ENCODE measurements at regions not wholly inside any gene's neighbourhood (a gene's known extent, or its start where the extent isn't known, plus 50 kb on each side); places are given as distances from the start of the nearest gene placed in this dataset.

DNA sequence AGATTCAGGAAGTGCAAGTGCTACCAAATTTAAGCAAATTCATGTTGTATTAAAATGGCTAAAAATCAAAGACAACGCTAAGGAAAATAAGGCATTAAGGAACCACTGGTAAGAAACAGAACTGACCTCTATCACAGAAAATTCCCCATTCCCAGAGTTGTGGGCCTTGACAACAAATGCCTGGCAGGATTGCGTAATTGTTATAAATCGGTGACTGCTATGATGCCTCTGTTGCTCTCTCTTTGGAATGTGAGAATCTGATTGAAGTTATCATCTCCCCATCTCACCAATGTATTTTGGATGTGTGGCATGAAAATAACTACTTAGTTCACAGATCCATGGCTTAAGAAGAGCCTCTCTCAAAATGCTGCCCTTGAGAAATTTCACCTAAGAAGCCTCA is 257.3 kb downstream of the OGFRL1 start:
- TF ChIP-seq, protein P1, sequence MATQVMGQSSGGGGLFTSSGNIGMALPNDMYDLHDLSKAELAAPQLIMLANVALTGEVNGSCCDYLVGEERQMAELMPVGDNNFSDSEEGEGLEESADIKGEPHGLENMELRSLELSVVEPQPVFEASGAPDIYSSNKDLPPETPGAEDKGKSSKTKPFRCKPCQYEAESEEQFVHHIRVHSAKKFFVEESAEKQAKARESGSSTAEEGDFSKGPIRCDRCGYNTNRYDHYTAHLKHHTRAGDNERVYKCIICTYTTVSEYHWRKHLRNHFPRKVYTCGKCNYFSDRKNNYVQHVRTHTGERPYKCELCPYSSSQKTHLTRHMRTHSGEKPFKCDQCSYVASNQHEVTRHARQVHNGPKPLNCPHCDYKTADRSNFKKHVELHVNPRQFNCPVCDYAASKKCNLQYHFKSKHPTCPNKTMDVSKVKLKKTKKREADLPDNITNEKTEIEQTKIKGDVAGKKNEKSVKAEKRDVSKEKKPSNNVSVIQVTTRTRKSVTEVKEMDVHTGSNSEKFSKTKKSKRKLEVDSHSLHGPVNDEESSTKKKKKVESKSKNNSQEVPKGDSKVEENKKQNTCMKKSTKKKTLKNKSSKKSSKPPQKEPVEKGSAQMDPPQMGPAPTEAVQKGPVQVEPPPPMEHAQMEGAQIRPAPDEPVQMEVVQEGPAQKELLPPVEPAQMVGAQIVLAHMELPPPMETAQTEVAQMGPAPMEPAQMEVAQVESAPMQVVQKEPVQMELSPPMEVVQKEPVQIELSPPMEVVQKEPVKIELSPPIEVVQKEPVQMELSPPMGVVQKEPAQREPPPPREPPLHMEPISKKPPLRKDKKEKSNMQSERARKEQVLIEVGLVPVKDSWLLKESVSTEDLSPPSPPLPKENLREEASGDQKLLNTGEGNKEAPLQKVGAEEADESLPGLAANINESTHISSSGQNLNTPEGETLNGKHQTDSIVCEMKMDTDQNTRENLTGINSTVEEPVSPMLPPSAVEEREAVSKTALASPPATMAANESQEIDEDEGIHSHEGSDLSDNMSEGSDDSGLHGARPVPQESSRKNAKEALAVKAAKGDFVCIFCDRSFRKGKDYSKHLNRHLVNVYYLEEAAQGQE (IDR thresholded peaks at IDR 0.05; ENCODE audit: insufficient read depth in 1 of 2, low read depth in 2 of 2, low read length in 2 of 2), result no peak
- no peak for TF ChIP-seq FOXP2 (optimal IDR thresholded peaks at IDR 0.05; ENCODE audit: borderline replicate concordance, extremely low read depth, extremely low read length, insufficient read depth)
- no peak for TF ChIP-seq POLR2AphosphoS5 (IDR thresholded peaks at IDR 0.05; ENCODE audit: low read depth, low read length)
- TF ChIP-seq SIN3A (IDR thresholded peaks at IDR 0.05; ENCODE audit: borderline replicate concordance, insufficient read depth, low read length), result no peak
- no peak for TF ChIP-seq TAF1 (IDR thresholded peaks at IDR 0.05; ENCODE audit: borderline replicate concordance, insufficient read depth, low read length)

DNA sequence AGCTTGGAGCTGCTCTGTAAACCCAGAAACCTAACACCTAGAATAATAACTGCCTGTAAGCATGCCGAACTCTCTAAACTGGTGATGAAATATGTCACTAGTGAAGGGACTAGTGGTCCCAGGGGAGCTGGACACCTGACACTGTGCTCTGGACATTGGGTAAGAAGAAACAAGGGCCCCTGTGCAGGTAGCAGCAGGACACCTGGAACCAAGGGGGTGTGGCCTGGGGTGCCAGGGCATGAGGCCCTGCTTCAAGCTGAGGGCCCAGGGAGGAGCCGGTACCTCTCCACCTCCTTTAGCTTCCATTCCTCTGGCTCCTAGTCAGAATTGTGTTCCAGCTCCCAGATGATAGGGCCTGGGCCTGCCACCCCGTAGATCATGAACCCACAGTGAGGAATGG is 263.2 kb downstream of the OGFRL1 start:
- TF ChIP-seq TAF1 (IDR thresholded peaks at IDR 0.05; ENCODE audit: borderline replicate concordance, insufficient read depth, low read length), result no peak
- no peak for TF ChIP-seq SIN3A (IDR thresholded peaks at IDR 0.05; ENCODE audit: borderline replicate concordance, insufficient read depth, low read length)
- TF ChIP-seq POLR2AphosphoS5 (IDR thresholded peaks at IDR 0.05; ENCODE audit: low read depth, low read length), result no peak
- TF ChIP-seq FOXP2 (optimal IDR thresholded peaks at IDR 0.05; ENCODE audit: borderline replicate concordance, extremely low read depth, extremely low read length, insufficient read depth), result no peak
- TF ChIP-seq, protein P1 (IDR thresholded peaks at IDR 0.05; ENCODE audit: insufficient read depth in 1 of 2, low read depth in 2 of 2, low read length in 2 of 2), result no peak

- TF ChIP-seq, protein P1 (IDR thresholded peaks at IDR 0.05; ENCODE audit: insufficient read depth in 1 of 2, low read depth in 2 of 2, low read length in 2 of 2), result no peak
- TF ChIP-seq TAF1 (IDR thresholded peaks at IDR 0.05; ENCODE audit: borderline replicate concordance, insufficient read depth, low read length) (no peak), SIN3A (IDR thresholded peaks at IDR 0.05; ENCODE audit: borderline replicate concordance, insufficient read depth, low read length) (no peak), FOXP2 (optimal IDR thresholded peaks at IDR 0.05; ENCODE audit: borderline replicate concordance, extremely low read depth, extremely low read length, insufficient read depth) (no peak), POLR2AphosphoS5 (IDR thresholded peaks at IDR 0.05; ENCODE audit: low read depth, low read length) (no peak)
Measured at GRCh38 chr6:71556141-71556540, 267.5 kb downstream of the OGFRL1 start.

DNA sequence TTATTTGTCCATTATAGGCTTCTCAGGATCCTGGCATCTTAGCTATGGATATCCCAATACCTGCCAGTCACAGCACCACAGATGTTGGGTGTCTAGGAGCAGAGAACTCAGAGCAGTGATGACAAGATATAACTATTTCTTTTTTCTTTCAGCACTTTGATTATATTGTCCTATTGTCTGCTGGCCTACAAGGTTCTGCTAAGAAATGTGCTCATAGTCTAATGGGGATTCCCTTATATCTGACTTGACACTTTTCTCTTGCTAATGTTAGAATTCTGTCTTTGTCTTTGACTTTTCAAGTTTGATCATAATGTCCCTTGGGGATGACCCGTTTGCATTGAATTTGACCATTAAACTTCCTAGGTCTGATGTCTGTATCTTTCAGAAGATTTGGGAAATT is 270.4 kb downstream of the OGFRL1 start:
- TF ChIP-seq SIN3A (IDR thresholded peaks at IDR 0.05; ENCODE audit: borderline replicate concordance, insufficient read depth, low read length), result no peak
- no peak for TF ChIP-seq TAF1 (IDR thresholded peaks at IDR 0.05; ENCODE audit: borderline replicate concordance, insufficient read depth, low read length)
- TF ChIP-seq POLR2AphosphoS5 (IDR thresholded peaks at IDR 0.05; ENCODE audit: low read depth, low read length), result no peak
- TF ChIP-seq FOXP2 (optimal IDR thresholded peaks at IDR 0.05; ENCODE audit: borderline replicate concordance, extremely low read depth, extremely low read length, insufficient read depth), result no peak
- TF ChIP-seq, protein P1 (IDR thresholded peaks at IDR 0.05; ENCODE audit: insufficient read depth in 1 of 2, low read depth in 2 of 2, low read length in 2 of 2), result no peak

DNA sequence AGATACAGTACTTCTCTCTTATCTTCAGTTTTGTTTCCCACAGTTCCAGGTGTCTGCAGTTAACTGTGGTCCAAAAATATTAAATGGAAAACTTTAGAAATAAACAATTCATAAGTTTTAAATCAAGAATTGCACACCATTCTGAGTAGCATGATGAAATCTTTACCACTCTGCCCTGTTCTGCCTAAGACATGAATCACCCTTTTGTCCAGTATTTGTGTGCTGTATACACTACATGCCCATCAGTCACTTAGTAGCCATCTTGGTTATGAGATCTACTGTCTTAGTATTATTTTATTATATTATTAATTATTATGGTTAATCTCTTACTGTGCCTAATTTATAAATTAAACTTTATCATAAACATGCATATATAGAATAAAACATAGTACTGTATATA is 279.0 kb downstream of the OGFRL1 start:
- TF ChIP-seq FOXP2 (optimal IDR thresholded peaks at IDR 0.05; ENCODE audit: borderline replicate concordance, extremely low read depth, extremely low read length, insufficient read depth), result no peak
- TF ChIP-seq, protein P1 (IDR thresholded peaks at IDR 0.05; ENCODE audit: insufficient read depth in 1 of 2, low read depth in 2 of 2, low read length in 2 of 2), result no peak
- no peak for TF ChIP-seq SIN3A (IDR thresholded peaks at IDR 0.05; ENCODE audit: borderline replicate concordance, insufficient read depth, low read length)
- TF ChIP-seq POLR2AphosphoS5 (IDR thresholded peaks at IDR 0.05; ENCODE audit: low read depth, low read length), result no peak
- TF ChIP-seq TAF1 (IDR thresholded peaks at IDR 0.05; ENCODE audit: borderline replicate concordance, insufficient read depth, low read length), result no peak

Data from PFSK-1 (cell line).